T-helper 17 cell (primary cell): ENCODE measurements at regions not wholly inside any gene's neighbourhood (a gene's known extent, or its start where the extent isn't known, plus 50 kb on each side); places are given as distances from the start of the nearest gene placed in this dataset.

Experiments used
- ATAC-seq: fragments of 150-1000 bp; cut with Tn5 transposase; 2 replicates; pipeline ENCODE4 v1.10.0; 2021; ENCODE audit warnings: mild to moderate bottlenecking, moderate library complexity
- DNase-seq, 3 donors: peaks; one replicate each; pipeline versions ENCODE4 v3.0.0 to v3.0.0-alpha.2; 2020 to 2021
- H3K9me3 ChIP-seq: one replicate; pipeline ENCODE4 v1.7.0; 2013; ENCODE audit warnings: low read length, mild to moderate bottlenecking; ENCODE audit not compliant: control insufficient read depth, poor library complexity, severe bottlenecking
- H3K27ac Mint-ChIP-seq: one replicate; pipeline ENCODE4 v1.8.0; 2022; ENCODE audit warnings: mild to moderate bottlenecking, moderate library complexity, mixed read lengths
- H3K27me3 Mint-ChIP-seq: one replicate; pipeline ENCODE4 v1.8.0; 2022; ENCODE audit warnings: mixed read lengths
- H3K36me3 Mint-ChIP-seq: one replicate; pipeline ENCODE4 v1.8.0; 2022; ENCODE audit warnings: low read depth, mixed read lengths
- H3K4me1 Mint-ChIP-seq: one replicate; pipeline ENCODE4 v1.8.0; 2022; ENCODE audit warnings: mild to moderate bottlenecking, mixed read lengths
- H3K4me3 Mint-ChIP-seq: one replicate; pipeline ENCODE4 v1.8.0; 2022; ENCODE audit warnings: mild to moderate bottlenecking, moderate library complexity, mixed read lengths

DNA sequence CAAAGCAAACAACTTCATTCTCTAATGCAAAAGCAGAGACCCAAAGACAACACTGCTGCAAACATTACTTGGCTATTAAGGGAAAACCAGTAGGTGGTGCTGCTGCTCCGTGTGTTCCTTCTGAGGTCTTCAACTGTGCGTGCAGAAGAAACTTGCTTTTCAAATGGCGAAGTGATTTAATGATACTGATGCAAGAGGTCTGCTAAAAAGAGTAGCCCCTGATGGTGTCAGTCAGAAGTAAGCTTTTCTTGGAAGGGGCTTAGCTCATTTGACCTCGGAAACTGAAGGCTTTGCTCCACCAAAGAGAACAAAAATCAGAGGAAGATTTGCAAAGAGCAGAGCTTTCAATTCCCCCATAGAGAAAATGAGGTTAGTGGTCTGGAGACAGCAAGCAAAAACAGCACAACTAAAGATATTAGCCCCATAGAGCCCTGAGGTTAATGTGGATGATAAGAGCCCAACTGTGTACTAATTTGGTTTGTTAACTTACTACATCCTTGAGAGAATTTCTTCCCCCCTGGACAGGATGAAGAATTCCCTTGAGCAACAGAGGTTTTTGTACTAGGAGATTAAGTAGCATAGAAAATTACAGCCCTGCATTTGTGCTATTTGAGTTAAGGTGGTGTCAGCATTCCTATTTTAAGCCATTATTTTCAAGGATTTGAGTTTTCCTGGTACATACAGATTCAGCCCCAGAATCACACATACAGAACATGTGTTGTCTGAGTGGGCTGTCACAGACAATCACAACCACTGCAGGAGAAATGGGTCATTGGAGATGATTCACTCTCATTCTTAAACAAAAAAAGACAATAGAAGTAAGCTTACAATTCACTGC is 153.2 kb upstream of the C9orf72 start:
- ATAC-seq = peak; percentile 52
- no peaks in the 10 kb centered on the region for H3K9me3 ChIP-seq

DNA sequence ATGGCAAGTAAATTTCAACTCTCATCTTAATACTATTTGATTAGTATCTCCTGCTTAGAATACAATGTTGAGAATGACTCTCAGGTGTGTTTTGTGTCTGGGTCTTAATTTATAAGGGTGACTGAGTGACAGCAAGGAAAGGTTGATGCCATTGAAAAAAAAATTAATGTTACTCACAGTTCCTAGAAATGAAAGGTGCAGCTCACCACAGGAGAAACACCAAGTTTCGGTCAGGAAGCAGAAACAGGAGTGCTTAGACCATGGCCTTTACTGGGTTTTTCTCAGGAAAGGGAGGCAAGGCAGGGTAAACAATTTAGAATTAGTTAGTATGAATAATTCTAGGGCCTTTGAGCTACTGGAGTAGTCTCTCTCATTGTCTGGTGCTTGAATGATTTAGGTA is 159.2 kb upstream of the C9orf72 start:
- no peaks in the 10 kb centered on the region for H3K9me3 ChIP-seq
- H3K36me3 Mint-ChIP-seq = no peaks in the 10 kb centered on the region
- H3K27ac Mint-ChIP-seq = no peak overlapping the region
- ATAC-seq = no peak
- H3K27me3 Mint-ChIP-seq = peaks cover 7% of the 10 kb centered on the region
- no peaks in the 10 kb centered on the region for H3K4me1 Mint-ChIP-seq
- DNase-seq = no peak
- H3K4me3 Mint-ChIP-seq = no peak overlapping the region

More for the DNA sequence above, 153.2 kb upstream of the C9orf72 start:
- H3K27ac Mint-ChIP-seq = no peak overlapping the region
- H3K27me3 Mint-ChIP-seq = peaks cover 33% of the 10 kb centered on the region
- peak in 1 of 3 donors; percentile 8 for DNase-seq
- no peak overlapping the region for H3K4me3 Mint-ChIP-seq
- peaks cover 5% of the 10 kb centered on the region for H3K4me1 Mint-ChIP-seq
- H3K36me3 Mint-ChIP-seq = no peaks in the 10 kb centered on the region

DNA sequence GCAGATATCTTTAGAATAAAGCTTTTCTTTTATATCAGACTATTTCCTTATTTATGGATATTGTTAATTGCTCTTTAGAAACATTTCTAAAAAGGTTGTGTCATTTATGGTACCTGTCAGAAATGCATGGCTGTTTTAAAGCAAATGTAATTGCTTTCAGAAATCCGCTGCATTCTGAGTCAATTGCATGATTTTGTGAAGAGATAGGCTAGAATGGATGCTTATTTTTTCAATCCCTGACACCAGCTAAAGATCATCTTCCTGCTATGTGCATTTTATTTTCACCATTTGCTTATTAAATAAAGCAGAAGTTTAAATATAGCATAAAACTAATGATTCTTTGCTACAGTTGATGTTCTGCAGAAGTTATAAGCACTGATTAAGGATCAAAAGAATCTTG is 170.2 kb upstream of the C9orf72 start:
- peaks cover 15% of the 10 kb centered on the region for H3K27me3 Mint-ChIP-seq
- H3K9me3 ChIP-seq = no peaks in the 10 kb centered on the region
- no peaks in the 10 kb centered on the region for H3K4me1 Mint-ChIP-seq
- DNase-seq (no peak), ATAC-seq (no peak)
- no peak overlapping the region for H3K4me3 Mint-ChIP-seq
- no peaks in the 10 kb centered on the region for H3K36me3 Mint-ChIP-seq
- no peak overlapping the region for H3K27ac Mint-ChIP-seq

DNA sequence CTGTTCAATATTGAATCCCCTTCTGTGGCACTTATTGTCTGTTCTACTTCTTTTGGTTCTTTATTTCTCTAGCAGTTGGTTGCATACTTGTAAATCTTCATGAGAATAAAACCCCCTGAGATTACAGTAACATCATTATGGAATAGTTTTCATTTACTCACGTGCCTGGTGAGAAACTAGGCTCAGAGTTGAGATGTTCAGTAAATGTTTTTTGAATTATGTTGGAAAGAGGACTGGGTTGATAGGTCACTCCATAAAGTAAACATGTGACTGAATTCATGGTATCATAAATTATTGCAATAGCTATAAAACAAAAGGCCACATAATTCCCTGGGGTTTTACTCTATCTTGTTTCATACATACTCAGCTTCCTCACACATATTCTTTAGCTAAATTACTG is 174.2 kb upstream of the C9orf72 start:
- H3K27me3 Mint-ChIP-seq = peaks cover 38% of the 10 kb centered on the region

DNA sequence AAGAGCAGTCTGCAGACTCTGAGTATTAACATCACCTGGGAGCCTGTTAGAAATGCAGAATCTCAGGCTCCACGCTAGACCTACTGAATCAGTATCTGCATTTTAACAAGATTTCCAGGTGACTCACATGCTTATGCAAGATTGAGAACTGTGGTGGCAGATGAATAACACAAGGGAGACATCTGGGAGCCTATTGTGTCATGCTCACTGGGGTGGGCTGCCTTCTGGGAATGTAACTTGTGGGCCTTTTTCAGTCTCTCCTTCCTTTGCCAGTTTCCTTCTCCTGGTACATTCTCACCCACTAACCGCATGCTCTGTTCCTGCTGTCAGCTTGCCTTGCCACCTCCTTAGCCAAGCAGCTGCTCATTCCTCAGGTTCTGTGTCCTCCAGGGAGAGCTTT is 176.6 kb upstream of the C9orf72 start:
- H3K27ac Mint-ChIP-seq = no peak overlapping the region
- DNase-seq (no peak), ATAC-seq (no peak)
- H3K9me3 ChIP-seq = no peaks in the 10 kb centered on the region
- peaks cover 41% of the 10 kb centered on the region for H3K27me3 Mint-ChIP-seq
- no peaks in the 10 kb centered on the region for H3K4me1 Mint-ChIP-seq
- no peaks in the 10 kb centered on the region for H3K36me3 Mint-ChIP-seq
- no peak overlapping the region for H3K4me3 Mint-ChIP-seq

More for the DNA sequence above, 174.2 kb upstream of the C9orf72 start:
- H3K9me3 ChIP-seq = no peaks in the 10 kb centered on the region
- DNase-seq (no peak), ATAC-seq (no peak)
- no peak overlapping the region for H3K27ac Mint-ChIP-seq
- no peak overlapping the region for H3K4me3 Mint-ChIP-seq
- H3K4me1 Mint-ChIP-seq = no peaks in the 10 kb centered on the region
- H3K36me3 Mint-ChIP-seq = no peaks in the 10 kb centered on the region

DNA sequence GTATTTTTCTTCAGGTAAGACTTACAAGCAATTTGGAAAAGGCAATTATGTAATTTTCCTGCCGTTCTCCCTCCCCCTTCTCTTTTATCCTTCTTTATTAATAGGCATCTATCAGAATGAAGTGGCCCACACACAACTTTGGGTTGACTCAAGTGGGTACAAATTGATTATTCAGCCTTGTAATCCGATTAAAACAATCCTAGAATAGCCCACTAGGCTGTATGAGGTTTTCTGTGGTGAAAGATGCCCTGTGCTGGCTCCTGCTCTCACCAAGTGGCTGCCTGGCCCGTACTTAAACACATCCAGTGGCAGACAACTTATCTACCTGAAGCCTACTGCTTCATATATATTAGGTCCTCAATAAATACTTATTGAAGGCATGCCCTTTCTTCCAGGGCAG is 177.3 kb upstream of the C9orf72 start:
- no peak for ATAC-seq
- Mint-ChIP-seq H3K27ac (no peak overlapping the region), H3K4me3 (no peak overlapping the region), H3K27me3 (peaks cover 41% of the 10 kb centered on the region), H3K4me1 (no peaks in the 10 kb centered on the region), H3K36me3 (no peaks in the 10 kb centered on the region)
- DNase-seq = no peak
- H3K9me3 ChIP-seq = no peaks in the 10 kb centered on the region

DNA sequence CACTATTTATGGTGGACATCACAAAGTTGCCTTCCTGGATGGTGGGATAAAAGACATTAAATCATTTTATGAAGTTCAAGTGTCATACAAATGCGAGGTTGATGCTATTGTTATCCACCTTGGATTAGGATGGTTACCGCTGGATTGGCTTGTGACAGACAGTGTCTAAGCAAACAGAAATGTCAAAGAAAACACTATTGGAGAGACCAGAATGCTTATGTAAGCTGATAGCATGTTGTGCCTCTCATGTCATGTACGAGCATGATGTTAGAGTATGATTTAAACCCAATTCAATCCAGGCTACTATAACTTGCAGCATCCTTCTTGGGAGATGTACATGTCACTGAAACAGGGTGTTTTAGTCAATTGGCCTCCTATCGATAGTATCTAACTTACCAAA is 178.8 kb upstream of the C9orf72 start:
- Mint-ChIP-seq H3K27me3 (peaks cover 37% of the 10 kb centered on the region), H3K4me3 (no peak overlapping the region), H3K27ac (no peak overlapping the region), H3K36me3 (no peaks in the 10 kb centered on the region), H3K4me1 (no peaks in the 10 kb centered on the region)
- ATAC-seq = no peak
- no peak for DNase-seq
- no peaks in the 10 kb centered on the region for H3K9me3 ChIP-seq

DNA sequence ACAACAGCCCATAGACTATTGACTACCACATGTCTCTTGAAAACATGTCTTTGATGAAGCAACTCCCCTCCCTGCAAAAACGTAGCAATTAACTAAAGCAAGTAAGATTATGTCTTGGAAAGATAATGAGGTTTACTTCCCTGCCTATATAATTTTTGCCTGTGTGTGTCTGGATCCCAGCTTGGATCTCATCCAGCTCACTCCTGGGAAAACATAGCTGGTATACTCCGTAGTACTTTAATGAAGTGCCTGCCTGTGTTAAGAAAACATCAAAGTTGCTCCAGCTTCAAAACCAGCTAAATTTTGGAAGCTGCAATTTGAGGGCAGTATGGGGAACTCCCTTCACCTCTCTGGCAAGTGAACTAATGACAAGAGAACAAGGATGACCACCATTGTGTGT is 182.6 kb upstream of the C9orf72 start:
- no peak for ATAC-seq
- H3K36me3 Mint-ChIP-seq = no peaks in the 10 kb centered on the region

DNA sequence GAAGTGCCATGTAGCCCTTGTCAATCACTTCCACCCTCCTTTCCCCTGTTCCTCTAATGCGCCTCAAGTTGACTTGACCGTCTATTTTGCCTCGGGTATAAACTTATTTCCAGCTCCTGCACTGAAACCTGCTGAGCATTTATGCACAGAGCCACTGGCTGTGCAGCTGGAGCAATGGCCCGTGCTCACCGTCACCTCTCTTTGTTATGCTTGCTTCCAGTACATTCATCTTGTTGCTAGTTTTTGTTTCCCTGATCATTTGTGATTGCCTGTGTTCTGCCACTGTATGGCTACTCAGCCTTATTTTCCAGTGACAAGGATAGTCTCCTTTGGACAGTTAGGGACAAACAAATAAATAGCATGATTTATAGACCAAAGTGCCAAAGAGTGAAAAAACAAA is 183.1 kb upstream of the C9orf72 start:
- no peaks in the 10 kb centered on the region for H3K9me3 ChIP-seq
- H3K4me1 Mint-ChIP-seq = no peaks in the 10 kb centered on the region
- no peaks in the 10 kb centered on the region for H3K36me3 Mint-ChIP-seq
- peaks cover 16% of the 10 kb centered on the region for H3K27me3 Mint-ChIP-seq
- DNase-seq (no peak), ATAC-seq (no peak)
- no peak overlapping the region for H3K4me3 Mint-ChIP-seq
- no peak overlapping the region for H3K27ac Mint-ChIP-seq

More for the DNA sequence above, 182.6 kb upstream of the C9orf72 start:
- H3K9me3 ChIP-seq = no peaks in the 10 kb centered on the region
- no peak overlapping the region for H3K4me3 Mint-ChIP-seq
- no peak overlapping the region for H3K27ac Mint-ChIP-seq
- H3K27me3 Mint-ChIP-seq = peaks cover 16% of the 10 kb centered on the region
- no peaks in the 10 kb centered on the region for H3K4me1 Mint-ChIP-seq
- no peak for DNase-seq

DNA sequence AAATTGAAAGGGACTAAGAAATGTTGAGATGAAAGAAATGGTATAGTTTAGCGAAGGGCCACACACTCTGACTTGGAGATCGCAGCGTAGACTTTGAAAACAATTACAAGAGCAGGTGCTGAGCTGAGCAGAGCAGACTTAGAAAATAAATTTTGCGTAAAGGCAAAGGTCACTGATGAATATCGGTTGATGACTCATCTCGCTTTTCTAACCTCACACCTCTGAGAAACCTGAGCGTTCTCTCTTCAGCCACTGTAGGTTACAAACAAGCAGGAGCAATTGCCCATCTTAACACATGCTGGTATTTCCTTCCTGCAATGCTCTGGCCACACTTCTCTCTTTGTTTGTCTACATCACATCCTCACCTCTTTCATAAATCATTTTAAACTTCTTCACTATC is 190.6 kb upstream of the C9orf72 start:
- DNase-seq (no peak), ATAC-seq (no peak)
- H3K27me3 Mint-ChIP-seq = no peaks in the 10 kb centered on the region
- H3K36me3 Mint-ChIP-seq = no peaks in the 10 kb centered on the region
- no peak overlapping the region for H3K4me3 Mint-ChIP-seq
- no peaks in the 10 kb centered on the region for H3K4me1 Mint-ChIP-seq
- H3K27ac Mint-ChIP-seq = no peak overlapping the region
- no peaks in the 10 kb centered on the region for H3K9me3 ChIP-seq

DNA sequence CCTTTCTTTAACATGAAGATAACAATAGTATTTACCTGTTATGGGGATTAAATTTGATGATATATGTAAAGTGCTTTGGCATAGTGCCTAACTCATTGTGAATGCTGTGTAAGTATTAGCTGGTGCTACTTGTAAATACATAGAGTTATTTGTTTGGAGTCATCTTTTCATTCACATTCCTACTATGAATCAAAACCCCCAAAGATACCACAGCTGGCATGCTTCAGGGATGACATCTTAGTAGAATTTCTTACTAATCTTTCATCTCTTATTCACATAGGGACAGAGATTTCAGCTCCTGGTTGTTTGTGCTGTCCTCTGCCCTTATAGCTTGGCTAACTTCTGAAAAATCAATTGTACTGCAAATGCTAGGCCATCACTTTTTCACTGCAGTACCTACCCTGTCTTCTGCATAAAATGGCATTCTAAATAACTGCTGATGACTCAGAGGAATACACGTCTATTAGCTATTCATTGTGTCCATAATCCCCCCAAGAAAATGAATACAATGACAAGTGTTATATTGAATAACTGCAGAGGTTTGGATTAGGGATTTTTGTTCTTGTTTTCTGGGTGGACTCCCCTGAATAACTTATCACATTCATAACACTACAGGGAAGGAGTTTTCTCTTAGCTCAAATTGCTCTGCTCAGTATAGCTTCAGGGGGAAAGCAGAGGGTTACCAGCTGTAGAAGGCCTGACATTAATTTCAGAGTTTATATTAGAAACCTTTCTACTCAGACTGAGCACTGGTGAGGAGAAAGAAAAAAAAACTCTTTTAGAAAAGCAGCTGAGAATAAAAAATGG is 192.2 kb upstream of the C9orf72 start:
- Mint-ChIP-seq H3K27me3 (no peaks in the 10 kb centered on the region), H3K4me3 (no peak overlapping the region), H3K27ac (no peak overlapping the region), H3K36me3 (no peaks in the 10 kb centered on the region), H3K4me1 (no peaks in the 10 kb centered on the region)
- no peaks in the 10 kb centered on the region for H3K9me3 ChIP-seq
- ATAC-seq = no peak
- DNase-seq = no peak

DNA sequence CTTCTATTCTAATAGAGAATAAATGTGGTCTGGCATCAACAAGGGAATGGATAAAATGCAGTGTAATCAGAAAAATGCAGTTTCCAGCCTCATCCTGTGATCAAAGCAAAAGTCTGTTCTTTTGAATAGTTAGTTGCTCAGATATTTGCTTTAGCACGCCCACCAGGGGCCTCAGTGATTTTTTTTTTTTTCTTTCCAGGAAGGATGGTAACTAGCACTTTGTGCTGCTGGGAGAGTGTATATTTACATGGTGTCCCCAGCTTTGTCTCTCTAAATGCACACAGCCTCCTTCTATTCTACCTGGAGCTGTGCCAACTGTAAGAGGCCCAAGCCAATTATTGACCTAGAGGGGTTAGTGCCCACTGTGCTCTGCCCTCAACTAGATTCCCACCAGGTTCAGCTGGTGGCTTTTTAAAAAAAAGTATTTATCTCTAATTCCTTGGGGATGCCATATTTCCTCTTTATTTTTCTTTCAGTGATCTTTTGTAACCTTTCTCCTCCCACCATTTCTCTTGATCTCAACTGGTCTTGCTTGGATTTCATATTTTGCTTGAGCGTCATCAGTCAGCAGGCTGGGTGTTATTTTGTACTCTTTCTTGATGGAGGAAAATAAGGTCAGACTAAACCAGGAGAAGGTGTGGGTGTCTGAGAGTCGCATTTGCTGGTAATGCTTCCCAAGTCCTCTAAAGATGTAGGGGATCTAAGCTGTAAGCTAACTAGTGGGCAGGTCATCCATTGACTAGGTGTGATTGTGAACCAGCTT is 193.0 kb upstream of the C9orf72 start:
- ATAC-seq (no peak), DNase-seq (no peak)
- H3K36me3 Mint-ChIP-seq = no peaks in the 10 kb centered on the region
- H3K9me3 ChIP-seq = no peaks in the 10 kb centered on the region
- H3K4me1 Mint-ChIP-seq = no peaks in the 10 kb centered on the region
- no peak overlapping the region for H3K27ac Mint-ChIP-seq
- H3K27me3 Mint-ChIP-seq = no peaks in the 10 kb centered on the region
- H3K4me3 Mint-ChIP-seq = no peak overlapping the region

DNA sequence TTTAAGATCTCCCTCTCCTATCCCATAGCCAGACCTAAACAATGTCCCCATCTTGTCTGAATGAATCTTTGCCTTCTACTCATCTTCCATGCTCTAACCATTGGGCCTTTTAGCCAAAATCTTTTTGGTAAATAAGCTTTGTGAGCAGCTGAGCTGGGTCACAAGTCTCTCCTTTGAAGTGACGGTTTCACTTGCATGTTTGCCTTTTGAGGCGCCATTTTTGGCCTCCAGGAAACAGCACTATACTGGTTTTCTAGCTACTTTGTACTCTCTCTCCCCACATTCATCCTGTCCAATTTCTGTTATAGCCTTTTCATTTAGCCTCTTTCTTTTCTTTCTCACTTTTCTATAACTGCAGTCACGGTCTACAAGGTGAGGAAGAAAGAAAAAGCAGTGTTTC is 195.5 kb upstream of the C9orf72 start:
- H3K9me3 ChIP-seq = no peaks in the 10 kb centered on the region
- H3K4me3 Mint-ChIP-seq = no peak overlapping the region
- no peaks in the 10 kb centered on the region for H3K36me3 Mint-ChIP-seq
- H3K27ac Mint-ChIP-seq = no peak overlapping the region
- H3K27me3 Mint-ChIP-seq = no peaks in the 10 kb centered on the region
- DNase-seq (no peak), ATAC-seq (no peak)
- no peaks in the 10 kb centered on the region for H3K4me1 Mint-ChIP-seq
